ENCODE measurements at regions not wholly inside any gene's neighbourhood (a gene's known extent, or its start where the extent isn't known, plus 50 kb on each side); places are given as distances from the start of the nearest gene placed in this dataset.
A peak's percentile ranks its signal among the peaks of the same experiment; 100 is the strongest.

DNA sequence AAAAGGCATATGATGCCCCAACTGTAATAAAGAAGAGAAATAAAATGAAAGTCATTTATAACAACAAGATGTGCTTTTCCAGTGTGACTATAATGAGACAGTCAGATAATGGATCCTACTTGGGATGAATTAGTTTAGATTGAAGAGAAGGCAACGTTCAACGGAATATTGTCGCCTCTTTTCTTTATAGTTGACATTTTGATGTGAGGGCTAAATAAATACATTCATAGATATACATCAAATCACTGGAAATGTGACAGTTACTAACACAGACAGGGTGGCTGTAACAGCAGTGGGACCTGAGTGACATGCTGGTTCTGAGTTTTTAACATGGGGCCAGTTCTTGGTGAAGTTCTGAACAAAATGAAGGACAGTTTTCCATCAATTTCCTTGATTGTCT is 61.1 kb upstream of the ATP2B2 start:
- intact Hi-C loops (cut with micrococcal nuclease) = no loop called here
- Histone ChIP-seq H3K36me3 (no peaks in the 10 kb centered on the region), H3K4me3 (no peak overlapping the region), H3K4me1 (peaks cover 12% of the 10 kb centered on the region), H3K9me3 (replicated peaks) (no peaks in the 10 kb centered on the region), H3K27me3 (ENCODE audit: low read depth) (peaks cover 34% of the 10 kb centered on the region), H3K27ac (replicated peaks) (no peak overlapping the region)
- TF ChIP-seq, protein P1, sequence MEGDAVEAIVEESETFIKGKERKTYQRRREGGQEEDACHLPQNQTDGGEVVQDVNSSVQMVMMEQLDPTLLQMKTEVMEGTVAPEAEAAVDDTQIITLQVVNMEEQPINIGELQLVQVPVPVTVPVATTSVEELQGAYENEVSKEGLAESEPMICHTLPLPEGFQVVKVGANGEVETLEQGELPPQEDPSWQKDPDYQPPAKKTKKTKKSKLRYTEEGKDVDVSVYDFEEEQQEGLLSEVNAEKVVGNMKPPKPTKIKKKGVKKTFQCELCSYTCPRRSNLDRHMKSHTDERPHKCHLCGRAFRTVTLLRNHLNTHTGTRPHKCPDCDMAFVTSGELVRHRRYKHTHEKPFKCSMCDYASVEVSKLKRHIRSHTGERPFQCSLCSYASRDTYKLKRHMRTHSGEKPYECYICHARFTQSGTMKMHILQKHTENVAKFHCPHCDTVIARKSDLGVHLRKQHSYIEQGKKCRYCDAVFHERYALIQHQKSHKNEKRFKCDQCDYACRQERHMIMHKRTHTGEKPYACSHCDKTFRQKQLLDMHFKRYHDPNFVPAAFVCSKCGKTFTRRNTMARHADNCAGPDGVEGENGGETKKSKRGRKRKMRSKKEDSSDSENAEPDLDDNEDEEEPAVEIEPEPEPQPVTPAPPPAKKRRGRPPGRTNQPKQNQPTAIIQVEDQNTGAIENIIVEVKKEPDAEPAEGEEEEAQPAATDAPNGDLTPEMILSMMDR (IDR thresholded peaks at IDR 0.05; ENCODE audit: borderline replicate concordance) = no peak
- no peak for DNase-seq

DNA sequence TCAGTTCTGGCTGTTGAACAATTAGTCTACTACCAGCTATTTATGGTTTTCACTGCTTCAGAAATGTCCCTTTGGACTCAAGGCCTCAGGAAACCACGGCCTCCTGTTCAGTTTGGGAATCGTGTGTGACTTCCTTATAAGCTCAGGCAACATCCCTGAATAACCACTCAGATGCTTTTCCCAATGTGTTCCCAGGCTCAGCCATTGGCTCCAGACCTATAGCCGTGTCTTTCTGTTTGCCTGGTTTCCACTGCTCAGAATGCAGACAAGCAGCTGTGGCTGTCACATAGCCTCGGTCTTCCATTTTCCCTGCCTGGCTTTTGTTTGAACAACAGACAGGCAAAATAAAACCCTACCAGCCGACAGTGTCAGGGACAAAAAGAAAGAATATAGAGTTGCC is 63.2 kb upstream of the ATP2B2 start:
- no peak for DNase-seq
- Histone ChIP-seq H3K9me3 (replicated peaks) (no peaks in the 10 kb centered on the region), H3K4me1 (peaks cover 24% of the 10 kb centered on the region), H3K27ac (replicated peaks) (no peak overlapping the region), H3K36me3 (no peaks in the 10 kb centered on the region), H3K4me3 (no peak overlapping the region), H3K27me3 (ENCODE audit: low read depth) (peaks cover 31% of the 10 kb centered on the region)
- intact Hi-C loops (cut with micrococcal nuclease) = no loop called here
- TF ChIP-seq, protein P1 (IDR thresholded peaks at IDR 0.05; ENCODE audit: borderline replicate concordance) = no peak

DNA sequence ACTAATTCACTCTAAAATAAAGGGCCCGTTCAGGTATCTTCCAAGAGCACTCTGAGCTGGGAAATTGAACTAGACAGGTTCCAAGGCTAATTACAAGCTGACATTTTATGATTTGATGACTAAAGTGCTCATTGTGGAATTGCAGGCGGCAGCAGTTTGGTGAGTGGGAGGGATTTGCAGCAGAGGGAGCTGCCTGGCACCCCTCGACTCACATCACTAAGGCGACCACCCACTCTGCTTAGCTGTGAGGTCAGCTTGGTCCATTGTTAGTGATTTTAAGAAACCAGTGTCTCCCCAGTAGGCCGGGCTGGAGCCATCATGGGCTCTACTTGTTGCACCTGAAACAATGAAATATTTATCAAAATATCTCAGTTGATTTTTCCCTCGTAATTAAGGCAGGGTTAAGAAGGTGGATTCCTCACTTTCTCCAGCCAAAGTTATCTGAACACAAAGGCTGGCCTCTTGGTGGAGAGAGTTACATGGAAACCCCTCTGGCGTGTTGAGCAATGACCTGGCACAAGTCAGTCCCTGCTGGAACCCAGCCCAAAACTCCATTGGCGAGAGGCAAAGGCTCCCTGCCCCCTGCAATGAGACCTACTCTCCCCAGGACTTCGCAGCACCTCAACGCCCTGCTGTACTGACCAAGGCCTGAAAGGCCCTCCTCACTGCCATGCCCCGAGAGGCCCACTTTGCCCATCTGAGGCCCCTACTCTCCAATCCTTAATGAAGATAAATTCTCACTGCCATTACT is 65.0 kb upstream of the ATP2B2 start:
- no peaks in the 10 kb centered on the region for H3K9me3 ChIP-seq (replicated peaks)
- H3K4me3 ChIP-seq = no peak overlapping the region
- TF ChIP-seq, protein P1 (IDR thresholded peaks at IDR 0.05; ENCODE audit: borderline replicate concordance) = no peak
- peaks cover 24% of the 10 kb centered on the region for H3K4me1 ChIP-seq
- no peak overlapping the region for H3K27ac ChIP-seq (replicated peaks)
- H3K27me3 ChIP-seq (ENCODE audit: low read depth) = peaks cover 30% of the 10 kb centered on the region
- intact Hi-C loops (cut with micrococcal nuclease) = no loop called here
- H3K36me3 ChIP-seq = no peaks in the 10 kb centered on the region
- DNase-seq = peak; percentile 63

DNA sequence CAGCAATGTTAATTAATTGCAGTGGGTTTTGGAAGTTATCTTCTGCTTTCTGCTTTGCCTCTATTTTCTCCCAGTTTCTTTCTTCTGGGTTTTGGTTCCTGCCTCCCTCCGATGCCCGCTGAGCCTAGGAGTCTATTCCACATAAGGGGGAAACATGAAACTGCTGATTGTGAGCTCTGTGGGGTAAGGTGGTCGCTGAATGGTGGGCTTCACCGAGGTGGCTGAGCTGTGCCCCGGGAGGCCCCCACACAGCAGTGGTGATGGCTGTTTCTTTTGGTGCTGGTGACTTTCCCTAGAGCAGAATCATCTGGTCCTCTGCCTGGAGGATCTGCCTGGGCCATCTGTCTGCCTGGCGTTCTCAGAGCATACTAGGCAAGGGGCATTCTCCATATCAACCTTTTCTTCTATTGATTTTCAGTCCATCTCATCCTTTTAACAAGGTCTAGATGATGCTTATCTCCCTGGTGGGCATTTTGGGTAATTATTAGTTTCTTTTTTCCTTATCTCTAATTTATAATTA is 68.8 kb upstream of the ATP2B2 start:
- DNase-seq = no peak
- Histone ChIP-seq H3K9me3 (replicated peaks) (no peaks in the 10 kb centered on the region), H3K27me3 (ENCODE audit: low read depth) (peaks cover 16% of the 10 kb centered on the region), H3K27ac (replicated peaks) (no peak overlapping the region), H3K4me3 (no peak overlapping the region), H3K36me3 (no peaks in the 10 kb centered on the region), H3K4me1 (peaks cover 31% of the 10 kb centered on the region)
- TF ChIP-seq, protein P1 (IDR thresholded peaks at IDR 0.05; ENCODE audit: borderline replicate concordance) = no peak
- intact Hi-C loops (cut with micrococcal nuclease) = no loop called here

DNA sequence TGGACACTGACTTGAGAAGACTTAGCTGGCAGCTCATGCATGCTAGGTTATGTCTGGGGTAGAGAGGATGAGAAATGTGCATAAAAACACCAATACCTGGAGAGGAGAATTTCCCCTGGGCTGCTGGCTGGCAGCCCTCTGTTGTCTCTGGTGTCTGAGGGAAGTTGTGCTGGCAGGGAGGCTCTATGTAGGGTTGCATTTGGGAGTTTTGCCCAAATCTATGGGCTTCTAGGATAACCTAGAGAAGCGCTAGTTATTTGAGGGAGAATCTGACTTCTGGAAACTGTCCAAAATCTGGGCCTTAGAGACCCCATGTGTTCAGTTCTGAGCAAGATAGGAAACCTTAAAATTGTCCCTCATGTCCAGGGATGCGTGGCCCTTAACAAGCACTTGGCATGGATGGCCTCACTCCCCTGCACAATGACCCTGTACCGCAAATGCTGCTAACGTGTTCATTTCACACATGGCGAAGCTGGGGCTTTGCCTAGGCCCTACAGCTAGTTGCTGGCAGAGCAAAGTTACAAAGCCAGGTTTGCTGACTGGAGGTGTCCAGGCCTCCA is 70.3 kb upstream of the ATP2B2 start:
- Histone ChIP-seq H3K27ac (replicated peaks) (no peak overlapping the region), H3K9me3 (replicated peaks) (no peaks in the 10 kb centered on the region), H3K4me1 (peaks cover 25% of the 10 kb centered on the region), H3K27me3 (ENCODE audit: low read depth) (peaks cover 31% of the 10 kb centered on the region), H3K36me3 (no peaks in the 10 kb centered on the region), H3K4me3 (no peak overlapping the region)
- TF ChIP-seq, protein P1 (IDR thresholded peaks at IDR 0.05; ENCODE audit: borderline replicate concordance) = no peak
- intact Hi-C loops (cut with micrococcal nuclease) = no loop called here
- no peak for DNase-seq
